ENCODE measurements at regions not wholly inside any gene's neighbourhood (a gene's known extent, or its start where the extent isn't known, plus 50 kb on each side); places are given as distances from the start of the nearest gene placed in this dataset.

- TF ChIP-seq ZFP30 (CRISPR knock-in tag; IDR thresholded peaks at IDR 0.05): no peak
- ATAC-seq: no peak
Measured at GRCh38 chr20:50389438-50389807, 120.8 kb upstream of the PTPN1 start.

GRCh38 chr20:50389808-50390684, 120.1 kb upstream of the PTPN1 start:
- TF ChIP-seq RARB (CRISPR knock-in tag; IDR thresholded peaks at IDR 0.05): no peak
- TF ChIP-seq PPARA (CRISPR knock-in tag; IDR thresholded peaks at IDR 0.05; ENCODE audit: borderline replicate concordance): no peak
- no peak for TF ChIP-seq ESRRG (CRISPR knock-in tag; IDR thresholded peaks at IDR 0.05)
- no peak for ATAC-seq

- TF ChIP-seq ZNF8 (CRISPR knock-in tag; IDR thresholded peaks at IDR 0.05): no peak
- TF ChIP-seq SNAI2 (CRISPR knock-in tag; IDR thresholded peaks at IDR 0.05): no peak
- TF ChIP-seq GLIS3 (CRISPR knock-in tag; IDR thresholded peaks at IDR 0.05): no peak
- no peak for TF ChIP-seq ARNTL (CRISPR knock-in tag; IDR thresholded peaks at IDR 0.05; ENCODE audit: borderline replicate concordance, low read depth)
- no peak for TF ChIP-seq BACH2 (CRISPR knock-in tag; IDR thresholded peaks at IDR 0.05; ENCODE audit: borderline replicate concordance)
- TF ChIP-seq OSR1 (CRISPR knock-in tag; IDR thresholded peaks at IDR 0.05): no peak
- TF ChIP-seq TCF4 (CRISPR knock-in tag; IDR thresholded peaks at IDR 0.05; ENCODE audit: borderline replicate concordance): no peak
- TF ChIP-seq ZC3H10 (CRISPR knock-in tag; IDR thresholded peaks at IDR 0.05): no peak
- TF ChIP-seq CSDC2 (CRISPR knock-in tag; IDR thresholded peaks at IDR 0.05): no peak
- no peak for TF ChIP-seq PPARA (CRISPR knock-in tag; IDR thresholded peaks at IDR 0.05; ENCODE audit: borderline replicate concordance)
- TF ChIP-seq ZFP30 (CRISPR knock-in tag; IDR thresholded peaks at IDR 0.05): no peak
- no peak for TF ChIP-seq PATZ1 (CRISPR knock-in tag; IDR thresholded peaks at IDR 0.05; ENCODE audit: borderline replicate concordance)
- no peak for TF ChIP-seq POU6F1 (CRISPR knock-in tag; IDR thresholded peaks at IDR 0.05; ENCODE audit: borderline replicate concordance, low read depth)
- no peak for TF ChIP-seq ISL1 (CRISPR knock-in tag; IDR thresholded peaks at IDR 0.05)
- no peak for TF ChIP-seq RARB (CRISPR knock-in tag; IDR thresholded peaks at IDR 0.05)
- no peak for TF ChIP-seq TOX (CRISPR knock-in tag; IDR thresholded peaks at IDR 0.05; ENCODE audit: borderline replicate concordance)
- TF ChIP-seq ZNF565 (CRISPR knock-in tag; conservative IDR thresholded peaks at IDR 0.05; ENCODE audit: low read depth): no peak
- no peak for TF ChIP-seq ZNF70 (CRISPR knock-in tag; IDR thresholded peaks at IDR 0.05)
- no peak for TF ChIP-seq CREB5 (CRISPR knock-in tag; IDR thresholded peaks at IDR 0.05; ENCODE audit: low read depth)
- no peak for TF ChIP-seq TSHZ2 (CRISPR knock-in tag; IDR thresholded peaks at IDR 0.05)
- ATAC-seq: no peak
Measured at GRCh38 chr20:50390685-50391443, 119.3 kb upstream of the PTPN1 start.

Data from SK-N-SH treated with all-trans-retinoic acid at 6 μM for 48 hours (cell line).